Ishikawa (cell line): ENCODE measurements at regions not wholly inside any gene's neighbourhood (a gene's known extent, or its start where the extent isn't known, plus 50 kb on each side); places are given as distances from the start of the nearest gene placed in this dataset.

Experiments
- CEBPB ChIP-seq: IDR thresholded peaks from 2 replicates; pipeline ENCODE4 v1.6.1; 2012
- CREB1 ChIP-seq: IDR thresholded peaks from 2 replicates; pipeline ENCODE4 v1.6.1; 2012; ENCODE audit warnings: low read depth
- EGR1 ChIP-seq: IDR thresholded peaks from 2 replicates; pipeline ENCODE4 v1.6.1; 2012
- EP300 ChIP-seq: IDR thresholded peaks from 2 replicates; pipeline ENCODE4 v1.6.1; 2012; ENCODE audit warnings: borderline replicate concordance
- FOXM1 ChIP-seq: IDR thresholded peaks from 2 replicates; pipeline ENCODE4 v1.6.1; 2012; ENCODE audit warnings: low read depth, borderline replicate concordance
- MAX ChIP-seq: IDR thresholded peaks from 2 replicates; pipeline ENCODE4 v1.6.1; 2012
- NFIC ChIP-seq: IDR thresholded peaks from 2 replicates; pipeline ENCODE4 v1.6.1; 2012
- RAD21 ChIP-seq: IDR thresholded peaks from 2 replicates; pipeline ENCODE4 v1.6.1; 2012; ENCODE audit warnings: low read depth
- REST ChIP-seq: IDR thresholded peaks from 2 replicates; pipeline ENCODE4 v1.6.1; 2012; ENCODE audit warnings: low read depth, mild to moderate bottlenecking
- TAF1 ChIP-seq: IDR thresholded peaks from 2 replicates; pipeline ENCODE4 v1.6.1; 2012; ENCODE audit warnings: low read depth, mild to moderate bottlenecking
- TCF12 ChIP-seq: IDR thresholded peaks from 2 replicates; pipeline ENCODE4 v1.6.1; 2012; ENCODE audit warnings: low read depth
- TEAD4 ChIP-seq: IDR thresholded peaks from 2 replicates; pipeline ENCODE4 v1.6.1; 2012
- YY1 ChIP-seq: IDR thresholded peaks from 2 replicates; pipeline ENCODE4 v1.6.1; 2012; ENCODE audit warnings: low read depth
- ZBTB7A ChIP-seq: IDR thresholded peaks from 2 replicates; pipeline ENCODE4 v1.6.1; 2012; ENCODE audit warnings: low read depth
- TF ChIP-seq, protein P1 (sequence below): IDR thresholded peaks from 2 replicates; pipeline ENCODE4 v1.6.1; 2012

GRCh38 chr4:160370046-160370445 is 1267.2 kb downstream of the RAPGEF2 start:
- TF ChIP-seq TAF1 (no peak), REST (no peak), ZBTB7A (no peak), CEBPB (no peak), EP300 (no peak), FOXM1 (no peak), MAX (no peak), RAD21 (no peak), EGR1 (no peak), CREB1 (no peak), YY1 (no peak)
- TF ChIP-seq, protein P1, sequence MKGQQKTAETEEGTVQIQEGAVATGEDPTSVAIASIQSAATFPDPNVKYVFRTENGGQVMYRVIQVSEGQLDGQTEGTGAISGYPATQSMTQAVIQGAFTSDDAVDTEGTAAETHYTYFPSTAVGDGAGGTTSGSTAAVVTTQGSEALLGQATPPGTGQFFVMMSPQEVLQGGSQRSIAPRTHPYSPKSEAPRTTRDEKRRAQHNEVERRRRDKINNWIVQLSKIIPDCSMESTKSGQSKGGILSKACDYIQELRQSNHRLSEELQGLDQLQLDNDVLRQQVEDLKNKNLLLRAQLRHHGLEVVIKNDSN, result no peak

- TF ChIP-seq CREB1 (no peak), EGR1 (no peak), RAD21 (no peak), REST (no peak), TAF1 (no peak), ZBTB7A (no peak), TEAD4 (no peak), MAX (no peak), FOXM1 (no peak), YY1 (no peak), EP300 (no peak), NFIC (no peak), CEBPB (no peak), TCF12 (no peak)
- TF ChIP-seq, protein P1, result no peak
Observed at GRCh38 chr4:160371446-160371845, 1268.6 kb downstream of the RAPGEF2 start.

DNA sequence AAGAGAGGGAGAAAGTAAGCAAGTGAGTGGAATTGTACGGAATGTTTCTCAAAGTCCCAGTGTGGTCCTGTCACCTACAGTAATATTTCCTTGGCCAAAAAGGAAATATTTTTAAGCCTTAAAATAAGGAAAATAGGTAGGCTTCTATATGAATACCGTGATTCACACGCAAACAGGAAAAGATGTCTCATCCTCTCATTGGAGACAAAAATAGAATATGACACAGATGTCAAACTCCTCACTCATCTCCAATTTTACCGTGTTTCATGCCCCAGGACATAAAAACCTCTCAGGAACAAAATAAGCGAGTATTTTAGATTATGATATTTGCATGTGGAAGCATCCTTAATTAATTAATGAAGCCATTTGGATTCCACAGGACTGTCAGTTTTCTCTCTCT is 1269.5 kb downstream of the RAPGEF2 start:
- no peak for TF ChIP-seq EP300
- TF ChIP-seq REST, result no peak
- no peak for TF ChIP-seq TEAD4
- TF ChIP-seq CEBPB, result no peak
- TF ChIP-seq CREB1, result no peak
- no peak for TF ChIP-seq NFIC
- no peak for TF ChIP-seq FOXM1

DNA sequence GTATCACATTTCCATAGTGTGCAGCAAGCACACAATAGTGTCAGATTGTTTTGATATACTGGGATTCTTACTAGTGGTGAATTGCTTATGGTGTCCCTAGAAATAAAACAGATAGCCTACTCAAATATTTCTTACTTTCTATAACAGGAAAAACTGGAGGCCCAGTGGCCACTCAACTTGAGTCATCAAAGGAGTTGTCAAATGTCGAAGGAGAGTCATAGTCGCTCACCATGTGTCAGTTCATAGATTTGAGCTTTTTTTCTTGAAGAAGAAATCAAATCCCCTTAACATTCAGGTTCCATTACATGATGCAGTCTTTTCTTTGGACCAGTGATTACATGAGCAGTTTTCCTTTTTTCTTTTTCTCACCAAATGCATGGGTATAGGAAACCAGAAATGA is 1271.0 kb downstream of the RAPGEF2 start:
- TF ChIP-seq YY1 (no peak), FOXM1 (no peak), EP300 (no peak), CEBPB (no peak), ZBTB7A (no peak), TAF1 (no peak), NFIC (no peak), RAD21 (no peak), TEAD4 (no peak), EGR1 (no peak), TCF12 (no peak), CREB1 (no peak), REST (no peak), MAX (no peak)
- TF ChIP-seq, protein P1, result no peak
